WTC11 (cell line): ENCODE measurements at regions not wholly inside any gene's neighbourhood (a gene's known extent, or its start where the extent isn't known, plus 50 kb on each side); places are given as distances from the start of the nearest gene placed in this dataset.

Experiments used
- ATAC-seq: fragments of 200-7000 bp; cut with Tn5 transposase; 2 replicates; pipeline ENCODE4 v1.10.0; 2021; ENCODE audit warnings: mild to moderate bottlenecking, moderate library complexity
- CTCF ChIA-PET: fragments of 300-600 bp; sonication (Branson Sonifier 250); formaldehyde crosslinking; loops from one replicate; lab custom pipeline; 2021; ENCODE audit warnings: antibody characterized with exemption; lab: Charles Lee
- POLR2A ChIA-PET: fragments of 350-600 bp; sonication (Branson Sonifier 250); formaldehyde crosslinking; loops from one replicate; lab custom pipeline; 2021; ENCODE audit warnings: antibody characterized with exemption; lab: Charles Lee
- DNase-seq: peaks from one replicate; pipeline ENCODE4 v3.0.0; 2021; ENCODE audit warnings: low spot score
- H3K27ac Mint-ChIP-seq: 2 replicates; pipeline ENCODE4 v1.8.0; 2021; ENCODE audit warnings: mixed read lengths
- H3K27me3 Mint-ChIP-seq: 2 replicates; pipeline ENCODE4 v1.8.0; 2021; ENCODE audit warnings: low read depth, mild to moderate bottlenecking, moderate library complexity, mixed read lengths
- H3K36me3 Mint-ChIP-seq: 2 replicates; pipeline ENCODE4 v1.8.0; 2021; ENCODE audit warnings: mixed read lengths
- H3K4me1 Mint-ChIP-seq: 2 replicates; pipeline ENCODE4 v1.8.0; 2022; ENCODE audit warnings: mixed read lengths
- H3K4me3 Mint-ChIP-seq: 2 replicates; pipeline ENCODE4 v1.8.0; 2021; ENCODE audit warnings: mild to moderate bottlenecking, moderate library complexity, mixed read lengths
- H3K9me3 Mint-ChIP-seq: 2 replicates; pipeline ENCODE4 v1.8.0; 2021; ENCODE audit warnings: mixed read lengths
- ATF3 ChIP-seq: sonication (generic); formaldehyde crosslinking; conservative IDR thresholded peaks from 2 replicates; pipeline ENCODE4 v1.8.1; 2022; ENCODE audit warnings: mild to moderate bottlenecking, missing genetic modification reagents
- E2F1 ChIP-seq: sonication (generic); formaldehyde crosslinking; IDR thresholded peaks from 2 replicates; pipeline ENCODE4 v1.8.0; 2022; ENCODE audit warnings: mild to moderate bottlenecking, missing genetic modification reagents
- EMX1 ChIP-seq: fragments of 250-450 bp; sonication (Bioruptor Pico); IDR thresholded peaks from 2 replicates; pipeline ENCODE4 v1.8.0; 2021; ENCODE audit warnings: mild to moderate bottlenecking
- ERG ChIP-seq: fragments of 250-450 bp; sonication (Bioruptor Pico); IDR thresholded peaks from 2 replicates; pipeline ENCODE4 v1.8.0; 2021; ENCODE audit warnings: mild to moderate bottlenecking
- ESRRA ChIP-seq: sonication (generic); formaldehyde crosslinking; IDR thresholded peaks from 2 replicates; pipeline ENCODE4 v1.8.1; 2022; ENCODE audit warnings: mild to moderate bottlenecking, missing genetic modification reagents, borderline replicate concordance
- GTF2I ChIP-seq: fragments of 250-450 bp; sonication (Bioruptor Pico); conservative IDR thresholded peaks from 2 replicates; pipeline ENCODE4 v1.4.0; 2021; ENCODE audit warnings: mild to moderate bottlenecking
- MXD4 ChIP-seq: fragments of 250-450 bp; sonication (Bioruptor Pico); IDR thresholded peaks from 2 replicates; pipeline ENCODE4 v1.8.0; 2021; ENCODE audit warnings: mild to moderate bottlenecking, moderate library complexity, borderline replicate concordance
- NFATC4 ChIP-seq: fragments of 250-450 bp; sonication (Bioruptor Pico); IDR thresholded peaks from 2 replicates; pipeline ENCODE4 v1.9.0; 2021; ENCODE audit warnings: mild to moderate bottlenecking
- NR2C2 ChIP-seq: sonication (generic); formaldehyde crosslinking; IDR thresholded peaks from 2 replicates; pipeline ENCODE4 v1.8.0; 2022; ENCODE audit warnings: mild to moderate bottlenecking, missing genetic modification reagents
- RORB ChIP-seq: fragments of 250-450 bp; sonication (Bioruptor Pico); IDR thresholded peaks from 2 replicates; pipeline ENCODE4 v1.9.0; 2021; ENCODE audit warnings: mild to moderate bottlenecking
- SMAD4 ChIP-seq: sonication (generic); formaldehyde crosslinking; IDR thresholded peaks from 2 replicates; pipeline ENCODE4 v1.8.0; 2022; ENCODE audit warnings: mild to moderate bottlenecking, missing genetic modification reagents
- SP1 ChIP-seq: sonication (generic); formaldehyde crosslinking; conservative IDR thresholded peaks from 2 replicates; pipeline ENCODE4 v1.8.1; 2022; ENCODE audit warnings: missing genetic modification reagents
- ZNF317 ChIP-seq: sonication (generic); formaldehyde crosslinking; IDR thresholded peaks from 2 replicates; pipeline ENCODE4 v1.8.1; 2023; ENCODE audit warnings: low read depth, mild to moderate bottlenecking, moderate library complexity, missing genetic modification reagents, borderline replicate concordance
- ZNF532 ChIP-seq: fragments of 250-450 bp; sonication (Bioruptor Pico); IDR thresholded peaks from 2 replicates; pipeline ENCODE4 v1.9.0; 2021; ENCODE audit warnings: mild to moderate bottlenecking, borderline replicate concordance
- TF ChIP-seq, protein P1 (sequence below): sonication (generic); formaldehyde crosslinking; IDR thresholded peaks from 2 replicates; pipeline ENCODE4 v1.8.1; 2023; ENCODE audit warnings: mild to moderate bottlenecking, missing genetic modification reagents, moderate library complexity
- TF ChIP-seq, protein P2 (sequence below): fragments of 250-450 bp; sonication (Bioruptor Pico); IDR thresholded peaks from 2 replicates; pipeline ENCODE4 v2.1.2; 2022; ENCODE audit warnings: mild to moderate bottlenecking, moderate library complexity
- TF ChIP-seq, protein P3 (sequence below): sonication (generic); formaldehyde crosslinking; IDR thresholded peaks from 2 replicates; pipeline ENCODE4 v1.8.1; 2023; ENCODE audit warnings: mild to moderate bottlenecking, missing genetic modification reagents

DNA sequence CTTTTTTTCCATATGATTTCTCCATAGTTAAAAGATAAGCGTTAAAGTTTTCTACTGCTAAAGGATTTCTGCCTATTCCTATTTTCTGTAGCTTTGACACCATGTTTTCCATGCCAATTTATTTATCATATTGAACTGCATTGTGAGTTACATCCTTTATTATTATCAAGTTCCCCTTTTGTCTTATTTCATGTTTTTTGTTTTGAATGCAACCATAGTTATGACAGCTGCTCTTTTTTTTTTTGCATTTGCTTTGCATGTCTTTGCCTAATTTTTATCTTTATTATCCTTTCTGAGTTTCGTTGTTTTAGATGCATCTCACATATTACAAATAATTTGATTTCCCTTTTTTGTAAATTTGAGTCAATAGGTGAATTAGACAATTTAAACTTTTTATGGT is 161.5 kb downstream of the DEPDC1B start:
- DNase-seq, result no peak
- peaks cover 9% of the 10 kb centered on the region; the same call in 1 of the 2 replicates for H3K36me3 Mint-ChIP-seq
- H3K4me3 Mint-ChIP-seq, result no peak overlapping the region
- POLR2A ChIA-PET, result no interaction called here
- H3K27me3 Mint-ChIP-seq, result no peaks in the 10 kb centered on the region
- no peak for ATAC-seq
- no peak overlapping the region for H3K27ac Mint-ChIP-seq
- peaks cover 15% of the 10 kb centered on the region for H3K9me3 Mint-ChIP-seq
- TF ChIP-seq EMX1 (CRISPR knock-in tag), result no peak
- no peak for TF ChIP-seq GTF2I (CRISPR knock-in tag)
- TF ChIP-seq, protein P1, sequence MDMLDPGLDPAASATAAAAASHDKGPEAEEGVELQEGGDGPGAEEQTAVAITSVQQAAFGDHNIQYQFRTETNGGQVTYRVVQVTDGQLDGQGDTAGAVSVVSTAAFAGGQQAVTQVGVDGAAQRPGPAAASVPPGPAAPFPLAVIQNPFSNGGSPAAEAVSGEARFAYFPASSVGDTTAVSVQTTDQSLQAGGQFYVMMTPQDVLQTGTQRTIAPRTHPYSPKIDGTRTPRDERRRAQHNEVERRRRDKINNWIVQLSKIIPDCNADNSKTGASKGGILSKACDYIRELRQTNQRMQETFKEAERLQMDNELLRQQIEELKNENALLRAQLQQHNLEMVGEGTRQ (CRISPR knock-in tag), result no peak
- TF ChIP-seq, protein P2, sequence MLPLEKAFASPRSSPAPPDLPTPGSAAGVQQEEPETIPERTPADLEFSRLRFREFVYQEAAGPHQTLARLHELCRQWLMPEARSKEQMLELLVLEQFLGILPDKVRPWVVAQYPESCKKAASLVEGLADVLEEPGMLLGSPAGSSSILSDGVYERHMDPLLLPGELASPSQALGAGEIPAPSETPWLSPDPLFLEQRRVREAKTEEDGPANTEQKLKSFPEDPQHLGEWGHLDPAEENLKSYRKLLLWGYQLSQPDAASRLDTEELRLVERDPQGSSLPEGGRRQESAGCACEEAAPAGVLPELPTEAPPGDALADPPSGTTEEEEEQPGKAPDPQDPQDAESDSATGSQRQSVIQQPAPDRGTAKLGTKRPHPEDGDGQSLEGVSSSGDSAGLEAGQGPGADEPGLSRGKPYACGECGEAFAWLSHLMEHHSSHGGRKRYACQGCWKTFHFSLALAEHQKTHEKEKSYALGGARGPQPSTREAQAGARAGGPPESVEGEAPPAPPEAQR (CRISPR knock-in tag), result no peak
- no peak for TF ChIP-seq ZNF317 (CRISPR knock-in tag)
- TF ChIP-seq NR2C2 (CRISPR knock-in tag), result no peak
- TF ChIP-seq, protein P3, sequence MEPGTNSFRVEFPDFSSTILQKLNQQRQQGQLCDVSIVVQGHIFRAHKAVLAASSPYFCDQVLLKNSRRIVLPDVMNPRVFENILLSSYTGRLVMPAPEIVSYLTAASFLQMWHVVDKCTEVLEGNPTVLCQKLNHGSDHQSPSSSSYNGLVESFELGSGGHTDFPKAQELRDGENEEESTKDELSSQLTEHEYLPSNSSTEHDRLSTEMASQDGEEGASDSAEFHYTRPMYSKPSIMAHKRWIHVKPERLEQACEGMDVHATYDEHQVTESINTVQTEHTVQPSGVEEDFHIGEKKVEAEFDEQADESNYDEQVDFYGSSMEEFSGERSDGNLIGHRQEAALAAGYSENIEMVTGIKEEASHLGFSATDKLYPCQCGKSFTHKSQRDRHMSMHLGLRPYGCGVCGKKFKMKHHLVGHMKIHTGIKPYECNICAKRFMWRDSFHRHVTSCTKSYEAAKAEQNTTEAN (CRISPR knock-in tag), result no peak
- no peak for TF ChIP-seq E2F1 (CRISPR knock-in tag)
- TF ChIP-seq MXD4 (CRISPR knock-in tag), result no peak
- no peak for TF ChIP-seq ZNF532 (CRISPR knock-in tag)
- no peak for TF ChIP-seq RORB (CRISPR knock-in tag)
- TF ChIP-seq SP1, result no peak
- TF ChIP-seq ESRRA, result no peak
- TF ChIP-seq SMAD4, result no peak
- no peak for TF ChIP-seq ERG
- TF ChIP-seq NFATC4, result no peak
- no peak for TF ChIP-seq ATF3 (CRISPR knock-in tag)
- CTCF ChIA-PET, result no interaction called here
- H3K4me1 Mint-ChIP-seq, result peaks cover 24% of the 10 kb centered on the region
